Osteoblast (primary cell): ENCODE measurements at regions not wholly inside any gene's neighbourhood (a gene's known extent, or its start where the extent isn't known, plus 50 kb on each side); places are given as distances from the start of the nearest gene placed in this dataset.

Source experiments
- DNase-seq: peaks from one replicate; pipeline ENCODE4 v3.0.0; 2011; ENCODE audit warnings: low spot score, mixed read lengths; ENCODE audit not compliant: insufficient read length; ENCODE audit errors: missing footprints
- H2AFZ ChIP-seq: 2 replicates; pipeline ENCODE4 v1.6.0; 2011; ENCODE audit warnings: mild to moderate bottlenecking, low read length
- H3K27ac ChIP-seq: 2 replicates; pipeline ENCODE4 v1.5.1; 2011; ENCODE audit warnings: mild to moderate bottlenecking, low read depth, low read length, moderate library complexity
- H3K27me3 ChIP-seq: 2 replicates; pipeline ENCODE4 v1.6.0; 2012; ENCODE audit warnings: mild to moderate bottlenecking, control low read depth, inconsistent platforms, low read length, moderate library complexity; ENCODE audit not compliant: insufficient read depth
- H3K36me3 ChIP-seq: 2 replicates; pipeline ENCODE4 v1.5.1; 2011; ENCODE audit warnings: mild to moderate bottlenecking, low read length, control low read depth, moderate library complexity; ENCODE audit not compliant: insufficient read depth
- H3K4me1 ChIP-seq: 2 replicates; pipeline ENCODE4 v1.5.1; 2011; ENCODE audit warnings: mild to moderate bottlenecking, low read length, control low read depth, moderate library complexity; ENCODE audit not compliant: insufficient read depth
- H3K4me2 ChIP-seq: 2 replicates; pipeline ENCODE4 v1.6.0; 2011; ENCODE audit warnings: mild to moderate bottlenecking, low read length; ENCODE audit not compliant: insufficient read depth
- H3K4me3 ChIP-seq: fragments of 200-600 bp; sonication (generic); 3 replicates; pipeline ENCODE4 v1.5.1; 2012; ENCODE audit warnings: mild to moderate bottlenecking, low read length, inconsistent platforms; ENCODE audit not compliant: insufficient read depth
- H3K79me2 ChIP-seq: 2 replicates; pipeline ENCODE4 v1.6.0; 2012; ENCODE audit warnings: mild to moderate bottlenecking, low read length, control low read depth, inconsistent platforms; ENCODE audit not compliant: insufficient read depth
- H3K9me3 ChIP-seq: 2 replicates; pipeline ENCODE4 v1.5.1; 2011; ENCODE audit warnings: low read depth, low read length, control low read depth
- H4K20me1 ChIP-seq: 2 replicates; pipeline ENCODE4 v1.6.0; 2012; ENCODE audit warnings: mild to moderate bottlenecking, low read length, control low read depth; ENCODE audit not compliant: insufficient read depth
- TF ChIP-seq, protein P1 (sequence below): IDR thresholded peaks from 2 replicates; pipeline ENCODE4 v1.5.1; 2011; ENCODE audit warnings: mild to moderate bottlenecking, low read depth, low read length, moderate library complexity; ENCODE audit errors: extremely low read depth

- H3K4me2 ChIP-seq = no peak overlapping the region
- no peak for DNase-seq
- H3K79me2 ChIP-seq = no peaks in the 10 kb centered on the region
- no peaks in the 10 kb centered on the region for H4K20me1 ChIP-seq
- H3K4me1 ChIP-seq = no peaks in the 10 kb centered on the region
- H3K27ac ChIP-seq = no peak overlapping the region
- peaks cover 2% of the 10 kb centered on the region for H3K9me3 ChIP-seq
- TF ChIP-seq, protein P1, sequence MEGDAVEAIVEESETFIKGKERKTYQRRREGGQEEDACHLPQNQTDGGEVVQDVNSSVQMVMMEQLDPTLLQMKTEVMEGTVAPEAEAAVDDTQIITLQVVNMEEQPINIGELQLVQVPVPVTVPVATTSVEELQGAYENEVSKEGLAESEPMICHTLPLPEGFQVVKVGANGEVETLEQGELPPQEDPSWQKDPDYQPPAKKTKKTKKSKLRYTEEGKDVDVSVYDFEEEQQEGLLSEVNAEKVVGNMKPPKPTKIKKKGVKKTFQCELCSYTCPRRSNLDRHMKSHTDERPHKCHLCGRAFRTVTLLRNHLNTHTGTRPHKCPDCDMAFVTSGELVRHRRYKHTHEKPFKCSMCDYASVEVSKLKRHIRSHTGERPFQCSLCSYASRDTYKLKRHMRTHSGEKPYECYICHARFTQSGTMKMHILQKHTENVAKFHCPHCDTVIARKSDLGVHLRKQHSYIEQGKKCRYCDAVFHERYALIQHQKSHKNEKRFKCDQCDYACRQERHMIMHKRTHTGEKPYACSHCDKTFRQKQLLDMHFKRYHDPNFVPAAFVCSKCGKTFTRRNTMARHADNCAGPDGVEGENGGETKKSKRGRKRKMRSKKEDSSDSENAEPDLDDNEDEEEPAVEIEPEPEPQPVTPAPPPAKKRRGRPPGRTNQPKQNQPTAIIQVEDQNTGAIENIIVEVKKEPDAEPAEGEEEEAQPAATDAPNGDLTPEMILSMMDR = no peak
- H2AFZ ChIP-seq = no peak overlapping the region
- no peaks in the 10 kb centered on the region for H3K36me3 ChIP-seq
- no peaks in the 10 kb centered on the region for H3K27me3 ChIP-seq
- no peak overlapping the region for H3K4me3 ChIP-seq
Measured at GRCh38 chr22:47779474-47779873, 1017.0 kb downstream of the TBC1D22A start.

DNA sequence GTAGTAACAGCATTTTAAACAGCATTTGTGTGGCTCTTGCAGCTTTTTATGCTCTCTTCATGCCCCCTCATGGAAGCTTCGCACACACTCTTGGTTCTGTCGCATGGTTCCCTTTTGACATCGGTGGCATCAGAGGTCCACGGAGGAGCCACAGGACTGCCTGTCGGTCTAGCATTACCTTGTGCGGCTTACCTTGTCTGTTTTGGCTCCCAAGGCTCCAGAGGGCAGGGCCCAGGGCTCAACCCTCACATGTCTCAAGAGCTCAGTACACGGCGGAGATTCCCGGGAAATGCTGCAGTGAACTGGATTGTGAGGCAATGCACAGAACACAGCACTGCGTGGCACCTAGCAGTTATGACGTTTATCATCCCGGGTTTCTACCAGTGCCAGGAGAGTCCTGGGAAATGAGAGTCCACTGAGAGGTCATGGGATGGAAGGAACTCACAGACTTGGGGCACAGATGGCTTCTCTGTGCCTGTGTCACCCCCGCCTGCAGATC is 1015.8 kb downstream of the TBC1D22A start:
- no peak overlapping the region for H2AFZ ChIP-seq
- no peaks in the 10 kb centered on the region for H3K27me3 ChIP-seq
- TF ChIP-seq, protein P1 = no peak

DNA sequence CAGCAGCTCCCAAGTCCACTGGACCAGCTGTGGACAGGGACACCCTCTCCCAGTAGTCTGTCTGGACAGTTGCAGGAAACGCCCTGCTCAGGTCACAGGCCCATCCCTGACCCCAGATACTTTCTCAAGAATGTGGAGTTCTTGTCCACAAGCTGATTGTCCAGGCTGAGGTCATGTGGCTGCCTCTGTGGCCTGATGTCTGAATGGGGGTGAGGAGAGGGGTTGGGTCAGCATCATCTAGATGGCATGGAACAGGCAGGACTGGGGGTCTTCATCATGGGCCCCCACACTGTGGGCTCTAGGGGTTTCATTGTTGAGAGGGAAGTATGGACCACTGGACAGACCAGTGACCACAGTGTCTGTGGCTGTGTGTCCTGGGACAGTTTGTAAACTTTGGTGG is 1015.0 kb downstream of the TBC1D22A start:
- no peaks in the 10 kb centered on the region for H3K36me3 ChIP-seq
- no peaks in the 10 kb centered on the region for H3K4me1 ChIP-seq
- H3K79me2 ChIP-seq = no peaks in the 10 kb centered on the region
- peaks cover 2% of the 10 kb centered on the region for H3K9me3 ChIP-seq
- H3K27me3 ChIP-seq = no peaks in the 10 kb centered on the region
- TF ChIP-seq, protein P1 = no peak
- no peak overlapping the region for H3K4me3 ChIP-seq
- H4K20me1 ChIP-seq = no peaks in the 10 kb centered on the region
- H2AFZ ChIP-seq = no peak overlapping the region
- H3K27ac ChIP-seq = no peak overlapping the region
- no peak overlapping the region for H3K4me2 ChIP-seq
- DNase-seq = no peak

More for the DNA sequence above, 1015.8 kb downstream of the TBC1D22A start:
- Histone ChIP-seq H3K4me3 (no peak overlapping the region), H3K36me3 (no peaks in the 10 kb centered on the region), H3K4me1 (no peaks in the 10 kb centered on the region), H3K9me3 (peaks cover 2% of the 10 kb centered on the region), H3K79me2 (no peaks in the 10 kb centered on the region), H4K20me1 (no peaks in the 10 kb centered on the region), H3K4me2 (no peak overlapping the region), H3K27ac (no peak overlapping the region)
- no peak for DNase-seq

GRCh38 chr22:47776329-47776728 is 1013.9 kb downstream of the TBC1D22A start:
- H3K27me3 ChIP-seq = no peaks in the 10 kb centered on the region
- H3K9me3 ChIP-seq = peaks cover 2% of the 10 kb centered on the region
- no peaks in the 10 kb centered on the region for H3K4me1 ChIP-seq
- DNase-seq = no peak
- no peak overlapping the region for H3K4me3 ChIP-seq
- H3K36me3 ChIP-seq = no peaks in the 10 kb centered on the region
- H2AFZ ChIP-seq = no peak overlapping the region
- no peak overlapping the region for H3K27ac ChIP-seq
- H3K79me2 ChIP-seq = no peaks in the 10 kb centered on the region
- H4K20me1 ChIP-seq = no peaks in the 10 kb centered on the region
- TF ChIP-seq, protein P1 = no peak
- H3K4me2 ChIP-seq = no peak overlapping the region
